Stimulated activated CD4-positive, alpha-beta T cell treated with anti-CD3 and anti-CD28 coated beads, Interleukin-12 subunit alpha, Interleukin-12 subunit beta, amount 100 ng/mL, for 4 hours (primary cell): ENCODE measurements at regions not wholly inside any gene's neighbourhood (a gene's known extent, or its start where the extent isn't known, plus 50 kb on each side); places are given as distances from the start of the nearest gene placed in this dataset.

Source experiments
- DNase-seq: peaks from one replicate; pipeline ENCODE4 v3.0.0-alpha.2; 2020

DNA sequence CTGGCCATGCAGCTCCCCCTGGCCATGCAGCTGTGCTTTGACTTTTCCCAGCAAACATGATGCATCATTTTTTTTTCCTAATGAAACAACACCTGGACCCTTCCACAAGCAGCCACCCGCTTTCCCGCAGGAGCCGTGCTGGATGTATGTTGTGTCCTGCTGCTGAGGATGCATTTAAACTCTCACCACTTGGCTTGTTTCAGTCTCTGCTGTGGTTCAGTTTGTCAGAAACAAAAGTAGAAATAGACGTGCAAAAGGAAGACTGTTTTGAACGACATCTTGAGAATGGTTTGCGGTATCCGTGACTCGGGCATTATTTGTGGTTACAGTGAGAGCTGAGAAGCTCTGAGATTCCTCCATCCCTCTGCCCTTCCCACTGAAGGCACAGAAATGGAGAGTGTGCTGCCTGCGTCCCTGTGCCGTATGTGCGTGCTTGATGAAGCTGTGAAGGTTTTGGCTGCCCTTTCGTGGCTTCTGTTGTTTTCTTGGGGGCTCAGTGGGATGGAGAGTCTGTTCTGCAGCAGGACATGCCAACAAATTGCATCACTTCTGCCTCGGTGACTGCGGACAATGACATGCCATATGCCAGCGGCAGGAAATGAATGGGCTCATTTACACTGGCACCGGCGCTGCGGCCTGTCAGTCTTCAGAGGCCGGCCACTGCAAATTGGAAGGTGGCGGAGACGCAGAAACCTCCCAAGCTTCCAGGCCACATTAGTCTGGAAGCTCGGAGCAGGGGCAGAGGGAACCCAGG lies 417.7 kb upstream of the SALL3 start:
- DNase-seq, result no peak

DNA sequence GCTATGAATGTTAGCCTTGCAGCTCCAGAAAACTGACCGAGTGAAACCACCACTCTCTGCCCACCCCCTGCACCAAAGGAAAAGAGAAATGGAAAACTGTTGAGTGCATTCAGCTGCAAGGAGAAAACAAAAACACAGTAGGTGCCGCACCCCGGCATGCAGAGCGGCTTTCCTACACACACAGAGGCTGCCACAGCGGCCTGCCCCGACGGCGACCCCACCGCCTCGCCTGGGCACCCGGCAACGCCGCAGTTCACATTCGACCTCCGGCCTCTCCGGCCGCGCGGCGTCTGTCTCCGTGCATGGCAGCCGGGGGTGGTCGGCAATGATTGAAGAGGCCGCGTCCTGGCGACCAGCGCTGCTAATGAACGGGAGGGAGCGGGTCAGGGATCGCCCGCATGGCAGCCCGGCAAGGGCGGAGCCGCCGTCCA lies 417.1 kb upstream of the SALL3 start:
- no peak for DNase-seq

DNA sequence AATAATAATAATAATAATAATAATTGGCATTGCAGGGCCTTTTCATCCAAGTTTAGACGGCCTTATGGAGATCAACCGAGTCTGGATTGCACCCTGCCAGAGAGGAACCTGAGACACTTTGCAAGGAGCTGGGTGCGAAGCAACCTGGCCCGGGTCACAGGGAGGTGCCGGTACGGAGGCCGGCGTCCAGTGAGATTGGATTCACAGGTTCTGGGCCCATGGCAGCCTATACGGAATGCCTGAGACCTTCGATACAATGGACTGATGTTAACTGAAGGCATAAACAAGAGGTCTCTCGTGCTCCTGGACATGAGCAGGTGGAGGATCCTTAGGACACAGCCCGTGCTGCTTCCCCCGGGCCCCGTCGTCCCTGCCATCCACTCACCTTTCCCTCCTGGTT lies 416.5 kb upstream of the SALL3 start:
- no peak for DNase-seq

DNA sequence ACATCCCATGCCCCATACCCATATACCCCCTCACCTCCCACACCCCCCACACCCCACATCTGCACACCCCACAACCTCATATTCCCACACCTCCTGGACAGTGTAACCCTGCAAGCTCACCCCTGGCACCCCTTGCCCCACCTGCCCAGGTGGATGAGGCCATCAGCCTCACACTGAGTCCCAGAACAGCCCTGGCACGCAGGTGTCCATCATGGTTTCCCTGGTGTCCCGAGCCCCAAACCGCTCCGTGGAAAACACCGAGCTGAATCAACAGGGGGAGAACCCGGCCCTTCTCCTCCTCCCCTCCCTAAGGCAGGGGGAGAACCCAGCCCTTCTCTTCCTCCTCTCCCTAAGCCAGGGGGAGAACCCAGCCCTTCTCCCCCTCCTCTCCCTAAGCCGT lies 415.6 kb upstream of the SALL3 start:
- DNase-seq, result no peak

DNA sequence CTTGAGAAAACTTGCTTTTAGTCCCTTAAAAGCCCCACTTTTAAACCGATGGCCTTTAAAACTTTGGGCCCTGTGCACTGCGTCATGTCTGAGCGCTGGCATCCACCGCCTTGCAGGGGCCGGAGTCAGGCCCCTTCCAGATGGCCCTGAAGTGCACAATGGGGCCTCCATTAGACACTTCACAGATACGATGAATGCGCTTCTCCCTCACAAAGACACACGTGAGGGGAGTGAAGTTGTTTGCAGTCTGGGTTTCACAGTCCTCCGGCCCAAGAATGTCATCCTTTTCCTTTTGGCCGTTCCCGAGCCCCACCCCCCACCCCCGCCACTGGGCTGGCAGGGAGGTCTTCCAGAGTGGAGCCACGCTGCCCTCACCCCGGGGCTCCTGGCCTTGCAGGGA lies 415.1 kb upstream of the SALL3 start:
- DNase-seq, result no peak

DNA sequence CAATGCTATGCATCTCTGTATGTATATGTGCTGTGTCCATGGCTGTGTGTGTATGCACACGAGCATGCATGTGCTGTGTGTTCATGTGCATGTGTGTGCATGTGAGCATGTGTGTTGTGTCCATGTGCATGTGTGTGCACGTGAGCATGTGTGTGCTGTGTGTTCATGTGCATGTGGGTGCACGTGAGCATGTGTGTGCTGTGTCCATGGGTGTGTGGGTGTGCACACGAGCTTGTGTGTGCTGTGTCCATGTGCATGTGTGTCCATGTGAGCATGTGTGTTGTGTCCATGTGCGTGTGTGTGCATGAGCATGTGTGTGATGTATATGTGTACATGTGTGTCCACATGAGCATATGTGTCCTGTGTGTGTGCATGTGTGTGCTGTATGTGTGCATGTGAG lies 414.4 kb upstream of the SALL3 start:
- DNase-seq, result no peak

DNA sequence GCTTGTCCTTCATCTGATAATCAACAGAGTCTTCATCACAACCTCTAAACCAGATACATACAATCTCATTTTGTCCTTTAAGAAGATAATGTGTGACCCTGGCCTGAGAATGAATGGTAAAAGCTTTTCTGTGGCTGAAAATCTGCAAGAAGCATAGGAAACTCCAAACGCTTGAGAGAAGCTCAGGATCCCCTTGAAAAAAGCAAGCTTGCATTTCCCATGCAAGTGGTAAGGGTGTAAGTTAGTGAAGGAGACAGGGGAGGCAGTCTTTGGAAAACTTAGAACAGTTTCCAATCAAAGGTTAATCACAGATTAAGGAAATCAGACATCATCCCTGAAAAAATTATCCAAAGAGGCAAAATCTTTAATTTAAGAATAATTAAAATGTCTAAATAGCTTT lies 413.6 kb upstream of the SALL3 start:
- no peak for DNase-seq

DNA sequence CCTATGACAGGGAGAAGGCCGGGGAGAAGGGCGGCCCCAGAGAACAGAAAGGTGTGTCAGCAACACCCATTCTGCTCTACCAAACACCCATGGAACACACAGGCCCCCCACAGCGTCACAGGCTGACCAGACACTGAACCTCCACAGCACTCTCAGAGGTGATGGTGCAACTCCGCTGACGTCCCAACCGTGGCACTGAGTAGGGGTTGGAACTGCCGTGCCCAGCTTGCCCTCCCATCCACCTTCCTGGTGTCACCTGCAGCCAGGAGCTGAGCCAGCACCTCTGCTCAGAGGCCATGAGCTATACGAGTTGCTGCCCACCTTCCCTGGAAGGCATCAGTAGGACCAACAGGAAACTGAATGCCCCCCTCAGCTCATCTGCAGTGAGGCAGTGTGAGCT lies 412.9 kb upstream of the SALL3 start:
- DNase-seq, result no peak

DNA sequence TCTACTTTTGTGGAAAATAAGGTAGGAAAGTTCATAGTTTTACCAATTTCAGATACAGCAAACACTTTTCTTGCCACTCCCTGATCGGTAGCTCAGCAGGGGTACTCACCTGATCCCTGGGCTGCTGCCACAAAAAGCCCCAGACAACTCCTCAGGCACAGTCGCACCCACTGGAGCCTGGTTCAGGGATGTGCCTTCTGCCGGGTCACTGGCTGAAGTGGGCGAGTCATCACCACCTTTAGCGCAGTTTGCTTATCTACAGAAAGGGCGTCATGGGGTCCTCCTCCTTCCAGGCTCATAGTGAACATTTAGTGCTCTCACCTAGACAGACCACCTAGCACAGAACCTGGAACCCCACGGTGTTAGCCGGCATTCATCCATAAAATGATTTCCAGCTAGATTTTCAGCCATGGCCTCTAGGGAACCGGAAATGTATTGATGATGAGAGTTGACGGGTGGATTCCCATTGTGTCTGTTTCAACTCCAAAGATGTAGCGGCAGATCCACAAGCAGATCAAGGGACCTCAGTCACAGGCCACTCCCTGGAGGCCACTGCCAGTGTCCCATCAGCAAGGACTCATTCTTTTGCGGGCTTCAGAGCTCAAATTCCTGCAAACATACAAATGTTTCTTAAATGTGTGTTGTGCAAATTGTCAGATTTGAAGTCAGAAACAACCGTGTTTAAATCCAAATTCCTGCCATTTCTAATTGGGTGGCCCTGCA lies 408.4 kb upstream of the SALL3 start:
- DNase-seq, result no peak

DNA sequence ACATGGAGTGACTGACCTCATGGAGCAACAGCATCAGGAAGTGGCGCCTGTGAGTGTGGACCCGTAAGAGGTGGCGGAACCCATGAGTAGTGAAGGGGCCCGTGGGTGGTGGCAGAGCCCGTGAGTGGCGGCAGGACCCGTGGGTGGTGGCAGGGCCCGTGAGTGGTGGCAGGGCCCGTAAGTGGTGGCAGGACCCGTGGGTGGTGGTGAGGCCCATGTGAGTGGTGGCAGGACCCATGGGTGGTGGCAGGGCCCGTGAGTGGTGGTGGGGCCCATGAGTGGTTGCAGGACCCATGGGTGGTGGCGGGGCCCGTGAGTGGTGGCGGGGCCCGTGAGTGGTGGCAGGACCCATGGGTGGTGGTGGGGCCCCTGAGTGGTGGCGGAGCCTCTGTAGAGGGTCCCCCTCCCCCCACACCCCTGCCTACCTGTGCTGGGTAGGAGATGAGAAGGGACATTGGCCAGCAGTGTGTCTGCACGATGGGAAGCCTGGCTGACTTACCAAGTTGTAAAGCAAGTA lies 407.7 kb upstream of the SALL3 start:
- DNase-seq, result no peak

DNA sequence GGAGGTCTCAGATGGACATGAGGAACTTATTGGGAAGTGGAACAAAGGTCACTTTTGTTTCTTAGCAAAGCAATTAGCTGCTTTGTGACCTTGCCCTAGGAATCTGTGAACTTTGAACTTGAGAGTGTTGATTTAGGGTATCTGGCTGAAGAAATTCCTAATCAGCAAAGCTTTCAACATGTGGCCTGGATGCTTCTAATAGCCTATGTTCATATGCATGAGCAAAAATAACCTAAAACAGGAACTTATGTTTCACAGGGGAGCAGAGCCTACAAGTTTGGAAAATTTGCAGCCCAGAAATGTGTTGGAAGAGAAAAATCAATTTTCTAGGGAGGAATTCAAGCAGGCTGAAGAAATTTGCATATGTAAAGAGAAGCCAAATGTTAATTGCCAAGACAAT lies 405.8 kb upstream of the SALL3 start:
- DNase-seq, result no peak

DNA sequence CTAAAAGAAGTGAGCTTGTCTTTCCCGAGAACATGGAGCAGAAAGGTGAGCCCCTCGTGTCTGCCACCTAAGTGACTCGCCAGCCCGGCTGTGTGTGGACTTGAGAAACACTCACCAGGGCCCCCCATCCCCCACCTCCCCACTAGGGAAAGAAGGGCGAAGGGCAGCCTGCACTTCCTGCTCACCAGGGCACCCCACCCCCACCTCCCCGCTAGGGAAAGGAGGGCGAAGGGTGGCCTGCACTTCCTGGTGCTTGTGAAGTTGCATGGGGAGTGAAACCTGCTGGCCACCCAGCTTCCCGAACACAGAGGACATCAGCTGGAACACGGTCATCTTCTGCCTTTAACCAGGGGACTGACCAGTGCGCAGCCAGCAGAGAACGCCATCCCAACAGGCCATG lies 402.7 kb upstream of the SALL3 start:
- no peak for DNase-seq

DNA sequence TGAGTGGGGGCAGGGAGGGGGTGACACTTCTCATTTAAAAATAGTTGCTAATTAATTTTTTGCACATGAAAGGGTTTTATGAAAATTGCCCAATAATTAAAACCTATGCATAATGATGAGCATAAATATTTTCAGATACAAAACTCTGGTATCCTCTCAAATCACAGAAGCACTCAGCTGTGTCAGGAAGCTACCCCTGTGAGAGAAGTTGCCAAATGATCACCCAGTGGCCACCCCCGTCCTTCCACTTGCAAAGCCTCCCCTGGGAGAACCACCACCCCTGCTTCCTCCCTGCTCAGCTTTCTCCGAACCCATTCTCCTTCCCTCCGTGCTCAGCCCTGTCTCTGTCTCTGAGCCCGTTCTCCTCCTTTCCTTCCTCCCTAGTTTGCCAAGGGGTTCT lies 400.2 kb upstream of the SALL3 start:
- no peak for DNase-seq

DNA sequence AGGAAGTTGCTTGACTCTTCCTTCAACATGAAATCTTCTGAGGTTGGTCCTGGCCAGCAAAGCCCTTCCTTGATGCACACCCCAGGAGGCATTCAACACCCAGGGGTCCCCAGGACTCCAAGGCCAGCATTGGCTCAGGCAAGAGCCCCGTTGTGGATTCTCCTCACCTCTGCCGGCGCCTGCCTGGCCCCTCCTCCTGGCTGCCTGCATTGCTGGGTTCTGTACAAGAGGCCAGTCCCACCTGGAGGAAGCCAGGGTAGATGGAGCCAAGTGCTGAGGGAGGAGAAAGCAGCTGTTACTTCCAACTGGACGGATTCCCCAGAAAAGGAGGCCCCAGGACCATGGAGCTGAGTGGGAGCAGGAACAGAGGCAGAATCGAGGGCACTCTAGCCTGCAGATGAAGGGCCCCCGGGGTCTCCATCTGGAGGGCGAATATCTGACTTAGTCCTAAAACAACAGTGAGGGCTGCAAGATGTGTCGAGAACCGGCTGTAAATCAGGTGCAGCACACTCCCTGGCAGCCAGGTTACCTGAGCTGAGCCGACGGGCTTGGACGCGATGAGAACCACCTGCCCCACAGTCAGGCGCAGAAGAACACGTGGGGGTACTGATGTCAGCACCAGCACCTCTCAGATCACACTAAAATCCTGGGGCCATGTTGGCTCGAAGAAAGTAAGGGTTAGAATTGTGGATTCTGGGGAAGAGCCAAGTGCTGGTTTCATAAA lies 399.6 kb upstream of the SALL3 start:
- DNase-seq, result no peak

DNA sequence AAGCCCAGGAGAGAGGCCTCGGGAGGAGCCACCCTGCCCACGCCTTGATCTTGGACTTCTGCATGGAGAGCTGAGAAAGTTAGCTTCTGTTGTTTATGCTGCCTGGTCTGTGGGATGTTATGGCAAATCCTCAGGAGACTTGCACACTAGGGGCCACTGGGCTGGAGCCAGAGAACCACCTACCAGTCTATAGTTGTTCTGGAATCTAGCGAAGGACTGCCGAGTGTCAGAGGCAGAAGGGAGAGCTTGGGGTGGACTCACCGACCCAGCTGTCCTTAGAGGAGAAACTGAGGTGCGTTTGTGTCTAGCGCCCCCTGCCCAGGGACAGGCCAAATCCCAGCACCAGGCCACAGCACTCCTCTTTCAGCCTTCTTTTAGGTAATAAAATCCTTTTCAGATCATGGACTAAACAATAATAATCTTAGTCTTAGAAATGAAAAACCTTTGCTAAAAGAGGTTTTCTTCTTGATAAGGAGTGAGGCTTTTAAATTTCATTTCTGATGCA lies 398.7 kb upstream of the SALL3 start:
- no peak for DNase-seq

DNA sequence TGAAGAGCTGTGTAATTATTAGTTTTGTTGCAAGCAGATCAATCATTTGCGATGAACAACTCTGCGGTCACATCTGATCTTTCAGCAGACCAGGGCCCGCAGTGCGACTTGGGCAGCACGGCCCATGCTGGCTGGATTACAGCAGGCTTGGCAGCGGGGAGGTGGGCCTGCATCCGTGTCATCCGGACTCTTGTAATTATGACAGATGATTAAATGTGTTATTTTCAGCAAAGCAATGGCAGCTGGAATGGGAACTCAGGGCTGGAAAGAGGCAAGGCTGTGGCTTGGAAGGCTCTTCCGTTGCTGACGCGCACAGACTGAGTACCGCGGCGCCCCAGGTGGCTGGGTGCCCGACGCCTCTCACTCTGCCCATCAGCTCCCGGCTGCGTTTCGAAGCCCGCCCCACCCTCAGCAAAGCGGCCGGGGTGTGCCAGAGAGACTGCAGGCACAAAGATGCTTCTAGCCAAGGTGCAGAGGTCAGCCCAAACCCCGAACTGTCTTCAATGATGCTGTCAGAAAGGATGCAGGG lies 397.4 kb upstream of the SALL3 start:
- no peak for DNase-seq

DNA sequence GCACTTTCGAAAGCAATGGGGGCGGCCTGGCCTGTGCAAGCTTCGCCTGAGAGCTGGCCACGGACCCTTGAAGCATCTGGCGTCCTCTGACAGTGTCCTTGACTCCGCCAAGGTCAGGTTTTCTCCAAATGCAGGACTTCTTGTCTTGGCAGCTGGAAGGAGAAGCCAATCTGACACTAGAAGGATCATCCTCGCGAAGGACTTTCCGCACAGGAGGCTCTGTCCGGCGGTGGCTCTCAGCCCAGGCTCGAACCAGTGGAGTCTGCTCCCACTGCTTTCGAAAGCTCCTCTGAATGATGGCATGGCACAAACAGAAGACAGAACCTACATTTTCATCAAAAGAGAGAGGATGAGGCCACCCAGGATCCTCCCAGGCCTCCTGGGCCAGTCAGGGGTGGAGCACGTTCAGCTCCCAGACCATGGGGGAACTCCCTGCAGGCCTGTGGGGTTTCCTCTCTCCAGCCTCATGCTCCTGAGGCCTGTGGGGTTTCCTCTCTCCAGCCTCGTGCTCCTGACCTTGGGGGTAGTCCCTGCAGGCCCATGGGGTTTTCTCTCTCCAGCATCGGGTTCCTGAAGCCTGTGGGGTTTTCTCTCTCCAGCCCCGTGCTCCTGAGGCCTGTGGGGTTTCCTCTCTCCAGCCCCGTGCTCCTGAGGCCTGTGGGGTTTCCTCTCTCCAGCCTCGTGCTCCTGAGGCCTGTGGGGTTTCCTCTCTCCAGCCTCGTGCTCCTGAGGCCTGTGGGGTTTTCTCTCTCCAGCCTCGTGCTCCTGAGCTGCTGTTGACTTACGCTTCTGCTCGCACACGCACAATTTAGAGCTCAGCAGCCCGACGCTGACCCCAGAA lies 396.5 kb upstream of the SALL3 start:
- DNase-seq, result no peak

DNA sequence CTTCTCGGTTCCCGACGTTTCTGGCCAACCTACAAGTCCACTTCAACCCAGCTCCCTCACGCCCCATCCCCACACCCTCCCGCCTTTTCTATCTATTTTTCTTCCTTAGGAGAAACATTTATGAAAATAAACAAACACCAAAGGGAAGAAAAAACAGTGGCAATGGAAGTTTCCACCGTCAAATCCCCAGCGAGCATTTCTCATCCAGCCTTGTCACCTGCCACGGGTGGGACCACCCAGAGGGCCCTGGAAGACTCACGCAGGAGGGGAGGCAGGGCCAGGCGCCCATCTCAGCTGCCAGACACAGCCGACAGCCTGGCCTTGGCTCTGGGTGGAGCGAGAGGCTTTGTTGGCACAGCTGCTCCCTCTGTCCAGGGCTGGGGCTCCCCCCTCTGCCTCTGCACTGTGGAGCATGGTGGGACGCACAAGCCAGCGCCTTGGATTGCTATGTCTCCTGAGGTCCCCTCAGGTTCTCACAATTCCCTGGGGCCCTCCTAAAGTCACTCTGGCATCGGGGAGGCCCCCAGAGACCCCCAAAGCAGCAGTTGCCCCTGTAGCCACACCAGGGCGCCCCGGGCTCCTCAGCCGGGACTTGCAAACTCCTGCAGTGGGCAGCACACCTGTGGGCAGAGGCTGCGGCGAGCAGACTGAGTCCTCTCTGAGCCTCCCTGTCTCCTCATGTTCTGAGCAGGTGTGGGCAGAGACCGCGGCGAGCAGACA lies 395.7 kb upstream of the SALL3 start:
- no peak for DNase-seq

DNA sequence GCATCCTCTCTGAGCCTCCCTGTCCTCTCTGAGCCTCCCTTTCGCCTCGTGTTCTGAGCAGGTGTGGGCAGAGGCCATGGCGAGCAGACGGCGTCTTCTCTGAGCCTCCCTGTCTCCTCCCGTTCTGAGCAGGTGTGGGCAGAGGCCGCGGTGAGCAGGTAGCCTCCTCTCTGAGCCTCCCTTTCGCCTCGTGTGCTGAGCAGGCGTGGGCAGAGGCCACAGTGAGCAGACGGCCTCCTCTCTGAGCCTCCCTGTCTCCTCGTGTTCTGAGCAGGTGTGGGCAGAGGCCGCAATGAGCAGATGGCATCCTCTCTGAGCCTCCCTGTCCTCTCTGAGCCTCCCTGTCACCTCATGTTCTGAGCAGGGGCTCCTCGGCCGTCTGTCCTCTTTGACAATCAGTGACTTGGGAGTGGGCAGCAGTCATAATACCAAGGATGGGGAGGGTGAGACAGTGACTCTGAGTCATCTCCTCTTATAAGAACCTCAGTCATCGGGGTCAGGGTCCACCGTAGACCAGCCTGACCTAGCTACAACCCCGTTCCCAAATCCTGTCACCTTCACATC lies 395.1 kb upstream of the SALL3 start:
- no peak for DNase-seq

DNA sequence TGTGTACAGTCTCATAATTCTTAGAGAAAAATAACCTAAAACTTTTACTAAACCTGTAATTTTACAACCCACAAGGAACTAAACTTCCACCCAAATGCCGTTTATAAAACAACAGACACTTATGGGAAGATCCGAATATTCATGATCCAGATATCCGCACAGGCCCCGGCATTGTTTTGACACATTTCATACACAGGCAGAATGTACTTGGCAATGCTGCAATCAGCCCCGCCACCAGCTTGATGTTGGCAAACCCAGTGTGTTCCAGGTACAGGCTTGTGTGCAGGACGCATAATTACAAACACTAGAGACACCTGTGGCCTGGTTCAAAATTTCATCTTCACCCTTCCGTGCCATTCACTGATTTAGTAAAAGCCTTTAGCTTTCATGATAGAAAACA lies 393.0 kb upstream of the SALL3 start:
- DNase-seq, result no peak

DNA sequence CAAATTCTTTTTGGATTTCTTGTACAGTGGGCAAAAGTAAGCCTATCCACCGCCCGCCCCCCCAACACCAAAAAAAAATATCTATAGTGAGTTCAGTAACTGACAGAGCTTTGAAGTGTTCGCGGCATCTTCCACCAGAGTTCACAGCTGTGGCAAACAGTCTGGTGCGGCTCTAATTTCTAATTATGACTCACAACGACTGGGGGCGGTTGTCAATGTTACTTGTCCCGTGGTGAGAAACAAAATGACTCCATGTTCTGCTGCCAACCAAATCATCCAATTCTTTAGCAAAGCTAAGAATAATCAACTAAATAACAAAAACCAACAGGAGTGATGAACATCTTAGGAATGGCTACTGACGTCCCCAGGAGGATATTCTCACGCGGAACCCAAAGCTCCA lies 392.5 kb upstream of the SALL3 start:
- no peak for DNase-seq
